ENCODE measurements at regions not wholly inside any gene's neighbourhood (a gene's known extent, or its start where the extent isn't known, plus 50 kb on each side); places are given as distances from the start of the nearest gene placed in this dataset.

DNA sequence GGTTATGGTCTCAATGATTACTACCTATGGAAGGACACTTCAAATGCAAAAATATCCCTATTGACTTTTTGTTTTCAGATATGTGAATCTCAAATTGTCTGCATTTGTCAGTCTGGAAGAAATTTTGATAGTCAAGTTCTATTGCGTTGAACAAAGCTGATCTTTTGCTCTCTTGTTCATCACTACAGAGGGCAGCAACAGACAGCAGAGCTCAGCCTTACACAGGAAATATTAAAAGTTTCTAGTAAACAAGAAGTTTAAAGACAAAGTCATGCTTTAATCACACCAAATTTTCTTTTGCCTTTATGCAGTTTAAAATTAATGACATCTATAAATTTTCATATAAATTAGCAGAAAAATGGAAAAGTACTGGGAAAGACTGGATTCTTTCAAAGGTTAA is 617.5 kb downstream of the NR4A2 start:
- no peaks in the 10 kb centered on the region for H3K27me3 ChIP-seq
- H3K9me3 ChIP-seq = no peaks in the 10 kb centered on the region
- H3K36me3 ChIP-seq = no peaks in the 10 kb centered on the region
- H3K4me3 ChIP-seq = no peak overlapping the region
- DNase-seq (no peak), ATAC-seq (no peak)
- TF ChIP-seq, protein P1, sequence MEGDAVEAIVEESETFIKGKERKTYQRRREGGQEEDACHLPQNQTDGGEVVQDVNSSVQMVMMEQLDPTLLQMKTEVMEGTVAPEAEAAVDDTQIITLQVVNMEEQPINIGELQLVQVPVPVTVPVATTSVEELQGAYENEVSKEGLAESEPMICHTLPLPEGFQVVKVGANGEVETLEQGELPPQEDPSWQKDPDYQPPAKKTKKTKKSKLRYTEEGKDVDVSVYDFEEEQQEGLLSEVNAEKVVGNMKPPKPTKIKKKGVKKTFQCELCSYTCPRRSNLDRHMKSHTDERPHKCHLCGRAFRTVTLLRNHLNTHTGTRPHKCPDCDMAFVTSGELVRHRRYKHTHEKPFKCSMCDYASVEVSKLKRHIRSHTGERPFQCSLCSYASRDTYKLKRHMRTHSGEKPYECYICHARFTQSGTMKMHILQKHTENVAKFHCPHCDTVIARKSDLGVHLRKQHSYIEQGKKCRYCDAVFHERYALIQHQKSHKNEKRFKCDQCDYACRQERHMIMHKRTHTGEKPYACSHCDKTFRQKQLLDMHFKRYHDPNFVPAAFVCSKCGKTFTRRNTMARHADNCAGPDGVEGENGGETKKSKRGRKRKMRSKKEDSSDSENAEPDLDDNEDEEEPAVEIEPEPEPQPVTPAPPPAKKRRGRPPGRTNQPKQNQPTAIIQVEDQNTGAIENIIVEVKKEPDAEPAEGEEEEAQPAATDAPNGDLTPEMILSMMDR (IDR thresholded peaks at IDR 0.05) = no peak
- no peak overlapping the region for H3K27ac ChIP-seq
- intact Hi-C loops (cut with DNase I) = no loop called here
- no peaks in the 10 kb centered on the region for H3K4me1 ChIP-seq

DNA sequence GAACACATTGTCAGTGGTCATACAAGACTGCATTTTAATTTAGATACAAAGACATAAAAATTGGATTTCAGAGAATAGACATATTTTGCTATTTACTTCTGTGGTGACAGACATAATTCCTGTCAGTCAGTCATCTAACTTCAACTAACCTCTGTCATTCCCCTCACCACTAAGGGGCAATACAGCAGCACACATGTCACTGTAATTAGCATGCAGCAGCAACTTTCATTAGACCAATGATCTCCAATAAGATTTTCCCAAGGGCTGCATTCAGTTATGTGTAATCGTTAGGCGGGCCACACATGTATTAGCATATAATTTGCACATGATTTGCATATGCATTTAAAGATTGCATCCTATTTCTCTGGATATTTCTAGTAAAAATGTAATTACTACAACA is 624.5 kb downstream of the NR4A2 start:
- Histone ChIP-seq H3K4me3 (no peak overlapping the region), H3K36me3 (no peaks in the 10 kb centered on the region), H3K9me3 (no peaks in the 10 kb centered on the region), H3K27me3 (no peaks in the 10 kb centered on the region), H3K27ac (no peak overlapping the region), H3K4me1 (no peaks in the 10 kb centered on the region)
- ATAC-seq (no peak), DNase-seq (no peak)
- TF ChIP-seq, protein P1 (IDR thresholded peaks at IDR 0.05) = no peak
- intact Hi-C loops (cut with DNase I) = no loop called here

- Histone ChIP-seq H3K4me1 (no peaks in the 10 kb centered on the region), H3K36me3 (no peaks in the 10 kb centered on the region), H3K4me3 (no peak overlapping the region), H3K9me3 (no peaks in the 10 kb centered on the region), H3K27ac (no peak overlapping the region), H3K27me3 (no peaks in the 10 kb centered on the region)
- intact Hi-C loops (cut with DNase I) = no loop called here
- DNase-seq (no peak), ATAC-seq (no peak)
- TF ChIP-seq, protein P1 (IDR thresholded peaks at IDR 0.05) = no peak
These were observed 628.6 kb downstream of the NR4A2 start for GRCh38 chr2:155703917-155704316.

DNA sequence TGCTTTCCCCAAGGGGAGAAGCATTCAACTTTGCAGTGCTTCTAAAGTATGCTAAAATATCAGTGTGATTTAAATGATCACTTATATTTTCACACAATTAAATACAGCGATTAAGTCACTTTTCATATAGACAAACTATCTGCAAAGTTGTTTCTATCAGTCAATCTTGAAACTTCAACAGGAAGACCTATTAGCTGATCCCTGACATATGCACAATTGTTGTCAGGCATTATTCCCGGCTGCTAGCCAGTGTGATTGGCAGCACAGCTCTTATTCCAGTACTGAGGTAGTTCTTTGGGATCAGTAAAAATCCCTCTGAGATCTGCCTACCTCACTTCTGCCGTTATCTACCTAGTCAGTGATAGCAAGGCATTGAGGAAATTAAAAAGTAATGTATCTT is 629.5 kb downstream of the NR4A2 start:
- Histone ChIP-seq H3K36me3 (no peaks in the 10 kb centered on the region), H3K4me1 (no peaks in the 10 kb centered on the region), H3K4me3 (no peak overlapping the region), H3K27me3 (no peaks in the 10 kb centered on the region), H3K9me3 (no peaks in the 10 kb centered on the region), H3K27ac (no peak overlapping the region)
- TF ChIP-seq, protein P1 (IDR thresholded peaks at IDR 0.05) = no peak
- intact Hi-C loops (cut with DNase I) = no loop called here
- DNase-seq (no peak), ATAC-seq (no peak)

DNA sequence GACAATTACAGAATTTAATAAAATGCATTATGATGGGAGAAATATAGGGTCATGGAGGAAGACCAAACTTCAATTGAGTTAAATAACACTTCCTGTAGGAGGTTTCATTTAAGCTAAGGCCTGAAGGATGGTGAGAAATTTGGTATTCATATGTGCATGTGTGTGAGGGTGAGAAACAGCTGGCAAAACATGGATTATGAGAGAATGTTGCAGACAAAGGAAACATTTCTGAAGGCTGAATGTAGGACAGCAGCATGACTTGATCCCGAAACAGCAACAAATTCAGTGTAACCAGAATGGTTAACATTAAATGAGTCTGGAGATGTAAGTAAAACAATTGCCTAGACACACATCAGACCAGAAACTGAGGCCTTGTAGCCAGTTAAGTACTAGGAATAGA is 630.8 kb downstream of the NR4A2 start:
- ATAC-seq = no peak
- TF ChIP-seq, protein P1 (IDR thresholded peaks at IDR 0.05) = no peak
- no peak for DNase-seq
- Histone ChIP-seq H3K36me3 (no peaks in the 10 kb centered on the region), H3K27ac (no peak overlapping the region), H3K27me3 (no peaks in the 10 kb centered on the region), H3K4me1 (no peaks in the 10 kb centered on the region), H3K4me3 (no peak overlapping the region), H3K9me3 (no peaks in the 10 kb centered on the region)
- intact Hi-C loops (cut with DNase I) = no loop called here

- TF ChIP-seq, protein P1 (IDR thresholded peaks at IDR 0.05) = no peak
- no peaks in the 10 kb centered on the region for H3K27me3 ChIP-seq
- no peak for ATAC-seq
- no peak overlapping the region for H3K4me3 ChIP-seq
- no peak for DNase-seq
- no peak overlapping the region for H3K27ac ChIP-seq
- H3K4me1 ChIP-seq = no peaks in the 10 kb centered on the region
- H3K36me3 ChIP-seq = no peaks in the 10 kb centered on the region
- intact Hi-C loops (cut with DNase I) = no loop called here
- H3K9me3 ChIP-seq = no peaks in the 10 kb centered on the region
These were observed 636.0 kb downstream of the NR4A2 start for GRCh38 chr2:155696571-155696970.

All from upper lobe of right lung (tissue), 1 donor.